Esophagus squamous epithelium (tissue), 5 donors: ENCODE measurements at regions not wholly inside any gene's neighbourhood (a gene's known extent, or its start where the extent isn't known, plus 50 kb on each side); places are given as distances from the start of the nearest gene placed in this dataset.

Source experiments
- DNase-seq: peaks from one replicate; lab custom pipeline; 2025; lab: John Stamatoyannopoulos, UW
- H3K27ac ChIP-seq, 4 donors: fragments of 200-600 bp; sonication (generic); one replicate each; pipeline ENCODE4 v1.5.1; 2016 to 2019; ENCODE audit warnings: mild to moderate bottlenecking in 1 of 4
- H3K27me3 ChIP-seq, 4 donors: fragments of 200-600 bp; sonication (generic); 1 replicate in 3 of 4; 2 replicates in 1 of 4; pipeline versions ENCODE4 v1.5.1 to v1.6.0; 2017 to 2021; ENCODE audit warnings: antibody characterized with exemption in 1 of 4
- H3K36me3 ChIP-seq, 3 donors: fragments of 200-600 bp; sonication (generic); one replicate each; pipeline ENCODE4 v1.5.1; 2016 to 2019
- H3K4me1 ChIP-seq, 3 donors: fragments of 200-600 bp; sonication (generic); one replicate each; pipeline ENCODE4 v1.5.1; 2017 to 2019
- H3K4me3 ChIP-seq, 4 donors: fragments of 200-600 bp; sonication (generic); 1 replicate in 3 of 4; 2 replicates in 1 of 4; pipeline ENCODE4 v1.5.1; 2016 to 2019; ENCODE audit warnings: mild to moderate bottlenecking in 2 of 4, moderate library complexity in 1 of 4
- H3K9me3 ChIP-seq, 3 donors: fragments of 200-600 bp; sonication (generic); one replicate each; pipeline ENCODE4 v1.5.1; 2016 to 2019
- POLR2A ChIP-seq, 4 donors: fragments of 450-650 bp; IDR thresholded peaks; one replicate each; pipeline ENCODE4 v1.6.1; 2017; ENCODE audit warnings: antibody characterized with exemption in 4 of 4, mild to moderate bottlenecking in 4 of 4, moderate library complexity in 3 of 4
- WGBS, 2 donors: methylation state at CpG; one replicate each; pipeline ENCODE4 v1.1.5; 2018; 5-methylcytosine and 5-hydroxymethylcytosine counted together
- intact Hi-C: fragments of 100-400 bp; cut with DNase I; formaldehyde crosslinking; loops from one replicate; pipeline ENCODE4 v1.15.0; 2022
- TF ChIP-seq, protein P1 (sequence below), 6 experiments: fragments of 450-650 bp in 4 of 6; fragments of 200-600 bp in 2 of 6; sonication (generic) in 2 of 6; IDR thresholded peaks; one replicate each; pipeline ENCODE4 v1.5.1; 2016 to 2019; ENCODE audit warnings: antibody characterized with exemption in 6 of 6, mild to moderate bottlenecking in 4 of 6, moderate library complexity in 4 of 6
- donor health status: DM: yes; HTN: yes; CAD: no.

DNA sequence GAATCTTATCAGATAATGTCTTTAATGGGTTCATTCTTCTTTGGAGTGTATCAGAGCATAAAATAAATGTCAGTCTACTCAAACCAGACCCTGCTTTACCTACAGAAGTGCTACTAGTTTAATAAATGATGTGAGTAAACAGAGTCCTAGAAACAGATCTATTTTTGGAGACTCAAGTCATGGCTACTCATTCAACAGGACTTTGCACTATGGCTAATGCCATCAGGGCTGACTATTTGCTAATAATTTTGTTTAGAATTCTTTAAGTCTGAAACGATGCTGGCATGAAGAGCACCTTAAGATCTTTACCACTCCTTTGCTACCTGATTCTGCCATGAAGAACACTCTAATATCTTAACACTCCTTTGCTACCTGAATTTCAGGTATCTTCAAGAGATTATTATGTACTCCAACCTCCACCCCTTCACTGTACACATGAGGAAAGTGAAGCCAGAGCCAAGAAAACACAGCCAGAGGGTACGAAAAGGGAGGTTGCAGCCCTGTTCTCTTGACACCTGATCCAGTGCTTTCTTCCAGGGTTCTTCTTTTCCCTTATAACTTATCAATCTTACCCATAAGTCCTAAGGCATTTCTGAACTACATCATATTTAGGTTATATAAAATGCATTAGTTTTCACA is 62.4 kb downstream of the ZNF608 start:
- TF ChIP-seq POLR2A (IDR thresholded peaks at IDR 0.05), result no peak
- TF ChIP-seq, protein P1, sequence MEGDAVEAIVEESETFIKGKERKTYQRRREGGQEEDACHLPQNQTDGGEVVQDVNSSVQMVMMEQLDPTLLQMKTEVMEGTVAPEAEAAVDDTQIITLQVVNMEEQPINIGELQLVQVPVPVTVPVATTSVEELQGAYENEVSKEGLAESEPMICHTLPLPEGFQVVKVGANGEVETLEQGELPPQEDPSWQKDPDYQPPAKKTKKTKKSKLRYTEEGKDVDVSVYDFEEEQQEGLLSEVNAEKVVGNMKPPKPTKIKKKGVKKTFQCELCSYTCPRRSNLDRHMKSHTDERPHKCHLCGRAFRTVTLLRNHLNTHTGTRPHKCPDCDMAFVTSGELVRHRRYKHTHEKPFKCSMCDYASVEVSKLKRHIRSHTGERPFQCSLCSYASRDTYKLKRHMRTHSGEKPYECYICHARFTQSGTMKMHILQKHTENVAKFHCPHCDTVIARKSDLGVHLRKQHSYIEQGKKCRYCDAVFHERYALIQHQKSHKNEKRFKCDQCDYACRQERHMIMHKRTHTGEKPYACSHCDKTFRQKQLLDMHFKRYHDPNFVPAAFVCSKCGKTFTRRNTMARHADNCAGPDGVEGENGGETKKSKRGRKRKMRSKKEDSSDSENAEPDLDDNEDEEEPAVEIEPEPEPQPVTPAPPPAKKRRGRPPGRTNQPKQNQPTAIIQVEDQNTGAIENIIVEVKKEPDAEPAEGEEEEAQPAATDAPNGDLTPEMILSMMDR (IDR thresholded peaks at IDR 0.05), result no peak
- no peak for DNase-seq
- H3K4me3 ChIP-seq, result no peak overlapping the region
- peak overlapping the region in 2 of 4 donors; percentile 20 to 29 for H3K27ac ChIP-seq
- no peaks in the 10 kb centered on the region for H3K36me3 ChIP-seq
- no peaks in the 10 kb centered on the region for H3K27me3 ChIP-seq
- H3K4me1 ChIP-seq, result peaks cover 0 to 15% (median 10%) of the 10 kb centered on the region in 3 donors
- H3K9me3 ChIP-seq, result no peaks in the 10 kb centered on the region
- 49 to 79% methylated on average over 2 of the region's 2 CpGs for WGBS, 2 donors
- intact Hi-C loops, result no loop called here

DNA sequence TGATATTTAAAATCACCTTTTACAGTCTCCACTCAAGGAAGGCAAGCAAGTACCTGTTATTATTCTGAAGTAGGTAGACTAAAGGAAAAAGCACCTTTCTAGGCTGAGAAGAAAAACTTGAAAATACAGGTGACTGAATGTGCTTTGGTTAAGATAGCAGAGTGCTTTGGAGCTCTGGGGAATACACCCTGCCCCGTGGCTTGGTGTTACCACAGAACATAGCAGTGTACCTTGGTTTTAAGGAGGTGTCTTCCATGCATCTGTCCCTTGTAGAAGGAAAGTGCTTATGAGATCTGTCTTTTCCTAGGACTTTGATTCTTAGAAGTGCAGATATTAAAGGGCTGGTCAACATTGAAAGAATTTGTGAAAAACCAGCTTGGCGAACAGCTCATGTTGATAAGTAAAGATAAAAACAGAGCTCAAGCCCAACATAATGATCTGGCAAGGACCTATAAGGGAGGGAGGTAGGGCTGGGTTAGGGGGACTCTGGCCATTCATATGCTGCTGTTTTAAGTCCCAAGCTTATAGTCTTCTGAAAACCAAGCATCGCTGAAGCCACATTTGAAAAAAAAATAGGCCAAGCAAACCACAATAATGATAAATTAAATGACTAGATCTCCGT is 66.8 kb downstream of the ZNF608 start:
- peaks cover 0 to 52% (median 24%) of the 10 kb centered on the region in 3 donors for H3K4me1 ChIP-seq
- H3K9me3 ChIP-seq, result no peaks in the 10 kb centered on the region
- no peak for DNase-seq
- TF ChIP-seq, protein P1 (IDR thresholded peaks at IDR 0.05), result no peak
- TF ChIP-seq POLR2A (IDR thresholded peaks at IDR 0.05), result no peak
- H3K4me3 ChIP-seq, result no peak overlapping the region
- no peak overlapping the region for H3K27ac ChIP-seq
- 89 to 96% methylated on average over 4 of the region's 4 CpGs for WGBS, 2 donors
- no peaks in the 10 kb centered on the region for H3K36me3 ChIP-seq
- intact Hi-C loops, result no loop called here
- H3K27me3 ChIP-seq, result no peaks in the 10 kb centered on the region

DNA sequence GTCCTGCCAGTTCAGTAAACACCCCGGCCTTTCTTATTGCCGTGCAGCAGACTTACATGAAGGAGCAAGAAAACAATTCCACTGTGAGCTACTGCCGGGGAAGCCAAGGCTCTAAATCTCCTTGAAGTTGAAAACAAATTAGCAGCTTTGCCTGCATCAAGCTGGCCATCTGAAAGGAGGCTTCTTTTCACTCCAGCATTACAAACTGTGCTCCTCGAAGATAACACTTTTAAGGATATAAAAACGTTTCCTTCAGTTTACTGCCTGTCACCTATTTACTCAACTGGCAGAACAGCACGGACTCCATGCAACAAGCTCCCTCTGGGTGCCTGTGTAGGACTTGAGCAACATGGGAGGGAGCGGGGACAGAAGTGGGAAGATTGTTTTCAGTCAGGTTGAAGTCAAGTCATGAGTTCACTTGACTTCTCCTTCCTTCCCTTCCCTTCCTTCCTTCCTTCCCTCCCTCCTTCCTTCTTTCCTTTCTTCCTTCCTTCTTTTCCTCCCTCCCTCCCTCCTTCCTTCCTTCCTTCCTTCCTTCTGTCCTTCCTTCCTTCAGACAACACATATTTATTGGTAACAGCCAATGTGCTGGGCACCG is 67.4 kb downstream of the ZNF608 start:
- H3K27ac ChIP-seq, result peak overlapping the region in 2 of 4 donors; percentile 7 to 62
- no peak overlapping the region for H3K4me3 ChIP-seq
- H3K27me3 ChIP-seq, result no peaks in the 10 kb centered on the region
- peaks cover 0 to 45% (median 24%) of the 10 kb centered on the region in 3 donors for H3K4me1 ChIP-seq
- no peaks in the 10 kb centered on the region for H3K9me3 ChIP-seq
- TF ChIP-seq POLR2A (IDR thresholded peaks at IDR 0.05), result no peak
- no peak for DNase-seq
- 70 to 78% methylated on average over 8 of the region's 8 CpGs for WGBS, 2 donors
- no peaks in the 10 kb centered on the region for H3K36me3 ChIP-seq
- intact Hi-C loops, result no loop called here

DNA sequence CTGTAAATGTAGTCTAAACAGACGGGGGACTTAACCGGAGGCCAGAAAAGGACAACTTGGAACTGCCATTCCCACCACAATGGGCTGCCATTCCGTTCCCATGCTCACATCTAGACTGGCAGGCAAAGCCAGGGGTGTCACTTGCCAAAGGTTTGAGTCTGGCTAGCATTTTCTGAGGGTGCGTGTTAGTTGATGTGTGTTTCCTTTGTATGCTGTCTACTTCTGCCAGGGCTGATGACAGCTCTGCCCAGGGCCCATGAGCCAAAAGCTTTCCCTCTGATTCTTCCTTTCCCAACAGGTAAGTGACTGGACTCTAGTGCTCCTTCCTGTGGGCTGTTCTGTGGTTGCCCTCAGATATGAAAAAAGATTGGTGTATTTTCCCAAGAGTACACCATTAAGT is 68.0 kb downstream of the ZNF608 start:
- no peaks in the 10 kb centered on the region for H3K9me3 ChIP-seq
- peak overlapping the region in 3 of 4 donors; percentile 7 to 73 (median 62) for H3K27ac ChIP-seq
- no peaks in the 10 kb centered on the region for H3K27me3 ChIP-seq
- no peak for TF ChIP-seq POLR2A (IDR thresholded peaks at IDR 0.05)
- TF ChIP-seq, protein P1 (IDR thresholded peaks at IDR 0.05), result no peak
- H3K36me3 ChIP-seq, result no peaks in the 10 kb centered on the region
- no peak for DNase-seq
- 68 to 89% methylated on average over 2 to 4 of the region's 4 CpGs for WGBS, 2 donors
- intact Hi-C loops, result no loop called here
- no peak overlapping the region for H3K4me3 ChIP-seq
- H3K4me1 ChIP-seq, result peaks cover 0 to 43% (median 24%) of the 10 kb centered on the region in 3 donors

DNA sequence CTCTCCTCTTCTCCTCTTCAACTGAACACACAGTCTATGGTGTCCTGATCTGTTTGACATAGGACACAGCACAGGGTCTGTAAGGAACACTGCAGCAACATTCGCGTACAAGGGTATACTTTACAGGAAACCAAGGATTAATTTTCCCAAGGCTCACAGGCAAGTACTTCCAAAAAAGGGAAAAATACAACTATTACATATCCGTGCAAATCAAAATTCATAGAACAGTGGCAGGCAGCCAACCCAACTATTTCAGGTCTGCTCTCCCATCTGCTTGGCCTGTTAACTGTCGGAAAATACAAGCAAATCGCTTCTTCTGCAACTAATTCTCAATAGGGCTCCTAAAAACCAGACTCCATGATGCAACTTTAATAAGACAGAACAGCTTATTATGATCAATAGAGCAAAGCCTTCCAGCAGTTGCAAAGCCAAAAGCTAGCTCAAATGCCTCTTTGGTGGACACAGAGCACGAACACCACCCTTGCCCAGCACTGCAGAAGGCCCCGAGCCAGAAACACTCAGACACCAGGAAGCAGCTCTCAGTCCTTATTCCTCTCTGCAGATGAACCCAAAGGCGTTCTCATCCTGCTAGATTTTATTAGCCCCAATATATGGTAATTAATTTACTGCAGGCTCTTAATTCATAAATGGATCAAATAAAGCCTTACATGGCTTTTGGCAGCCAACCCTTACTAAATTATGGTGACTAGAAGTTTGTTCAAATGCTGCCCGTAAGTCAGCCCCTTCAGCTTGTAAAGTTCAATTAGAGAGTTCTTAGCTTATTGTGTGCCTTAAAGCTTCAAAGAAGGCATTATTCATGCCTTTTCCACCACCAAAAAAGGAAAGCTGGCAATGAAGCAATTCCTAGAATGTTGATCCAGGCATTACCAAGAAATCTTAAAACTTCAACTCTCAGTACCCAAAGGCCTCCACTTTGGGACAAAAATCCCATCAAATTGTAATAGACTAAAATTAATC is 68.8 kb downstream of the ZNF608 start:
- intact Hi-C loops, result no loop called here
- Histone ChIP-seq H3K9me3 (no peaks in the 10 kb centered on the region), H3K27ac (peak overlapping the region in 3 of 4 donors; percentile 57 to 62 (median 62))

More for the DNA sequence above, 68.8 kb downstream of the ZNF608 start:
- H3K27me3 ChIP-seq, result no peaks in the 10 kb centered on the region
- 49 to 58% methylated on average over 9 of the region's 9 CpGs for WGBS, 2 donors
- H3K4me1 ChIP-seq, result peaks cover 0 to 43% (median 24%) of the 10 kb centered on the region in 3 donors
- no peaks in the 10 kb centered on the region for H3K36me3 ChIP-seq
- DNase-seq, result no peak
- TF ChIP-seq, protein P1 (IDR thresholded peaks at IDR 0.05), result no peak
- no peak for TF ChIP-seq POLR2A (IDR thresholded peaks at IDR 0.05)
- H3K4me3 ChIP-seq, result peak overlapping the region in 1 of 4 donors; percentile 2
